ENCODE measurements at regions not wholly inside any gene's neighbourhood (a gene's known extent, or its start where the extent isn't known, plus 50 kb on each side); places are given as distances from the start of the nearest gene placed in this dataset.

DNA sequence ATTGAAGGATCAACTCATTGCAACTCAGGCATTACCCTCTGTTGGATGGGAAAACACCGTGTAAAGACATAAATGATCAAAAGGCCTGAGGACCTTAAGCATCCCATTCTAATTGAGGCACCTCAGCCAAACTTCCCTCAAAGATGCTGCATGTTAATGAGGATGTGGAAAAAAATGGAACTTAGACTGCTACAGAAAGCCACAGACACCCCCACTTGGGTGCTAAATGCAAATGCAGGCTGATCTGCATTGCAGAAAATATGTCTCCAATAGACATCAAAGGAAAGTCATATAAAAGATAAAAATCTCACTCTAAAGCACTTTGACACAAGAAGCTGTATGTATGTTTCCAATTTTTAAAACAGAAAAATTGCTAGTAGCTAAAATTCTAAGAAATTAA, 504.7 kb downstream of the KCNJ3 start:
- DNase-seq: no peak
- intact Hi-C loops (cut with DNase I): no loop called here

DNA sequence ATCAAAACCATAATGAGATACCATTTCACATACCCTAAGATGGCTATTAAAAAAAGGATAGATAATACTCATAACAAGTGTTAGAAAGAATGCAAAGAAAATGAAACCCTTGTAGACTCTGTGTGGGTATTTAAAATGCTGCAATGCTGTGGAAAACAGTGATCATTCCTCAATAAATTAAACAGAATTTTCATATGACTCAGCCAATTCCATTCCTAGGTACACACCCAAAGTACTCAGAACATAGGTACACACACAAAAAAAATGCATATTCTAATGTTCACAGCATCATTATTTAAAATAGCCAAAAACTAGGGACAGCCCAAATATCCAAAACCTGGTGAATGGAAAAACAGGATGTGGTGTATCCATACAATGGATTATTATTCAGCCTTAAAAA, 502.3 kb downstream of the KCNJ3 start:
- intact Hi-C loops (cut with DNase I): no loop called here
- no peak for DNase-seq

DNA sequence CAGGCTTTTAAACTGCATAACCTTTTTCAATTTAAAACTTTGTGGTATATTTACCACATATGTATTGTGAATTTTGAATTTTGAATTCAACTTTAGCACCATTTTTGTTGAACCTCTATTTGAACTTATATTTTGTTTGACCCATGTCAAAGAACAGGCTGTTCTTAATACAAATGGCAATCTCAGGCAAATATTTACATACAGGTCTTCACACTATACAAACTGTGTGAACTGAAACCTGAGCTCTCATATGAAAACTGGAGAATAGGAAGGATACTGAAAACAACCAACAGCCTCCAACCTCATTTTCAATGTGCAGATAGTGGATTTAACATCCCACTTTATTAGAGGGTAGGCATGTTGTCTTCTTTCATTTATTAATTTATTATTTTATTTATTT, 491.8 kb downstream of the KCNJ3 start:
- intact Hi-C loops (cut with DNase I): no loop called here
- DNase-seq: no peak

DNA sequence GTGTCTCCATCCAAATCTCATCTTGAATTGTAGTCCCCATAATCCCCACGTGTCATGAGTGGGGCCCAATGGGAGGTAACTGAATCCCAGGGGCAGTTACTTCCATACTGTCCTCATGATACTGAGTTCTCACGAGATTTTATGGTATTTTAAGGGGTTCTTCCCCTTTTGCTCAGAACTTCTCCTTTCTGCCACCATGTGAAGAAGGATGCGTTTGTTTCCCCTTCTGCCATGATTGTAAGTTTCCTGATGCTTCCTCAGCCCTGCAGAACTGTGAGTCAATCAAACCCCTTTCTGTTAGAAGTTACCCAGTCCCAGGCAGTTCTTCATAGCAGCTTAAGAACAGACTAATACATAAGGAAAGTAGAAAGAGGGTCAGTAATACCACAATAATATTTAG, 480.4 kb downstream of the KCNJ3 start:
- intact Hi-C loops (cut with DNase I): no loop called here
- DNase-seq: no peak

DNA sequence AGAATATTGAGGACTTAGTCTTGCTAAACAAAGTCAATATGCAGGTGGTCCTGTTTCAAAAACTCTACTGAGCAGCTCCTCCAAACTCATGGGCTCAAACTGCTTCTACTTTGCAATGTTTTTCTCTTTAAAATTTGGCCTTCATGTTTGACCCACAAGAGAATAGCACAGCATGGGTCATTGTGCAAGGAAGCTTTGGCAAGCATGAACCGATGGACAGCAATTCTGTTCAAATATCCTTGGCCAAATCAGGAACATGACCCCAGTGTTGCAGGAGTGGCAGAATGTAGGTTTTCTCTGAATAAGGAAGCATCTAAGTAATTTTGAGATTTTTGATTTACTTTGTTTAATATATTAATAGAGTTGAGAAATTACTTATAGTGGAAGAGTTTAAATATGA, 477.9 kb downstream of the KCNJ3 start:
- no peak for DNase-seq
- intact Hi-C loops (cut with DNase I): no loop called here

DNA sequence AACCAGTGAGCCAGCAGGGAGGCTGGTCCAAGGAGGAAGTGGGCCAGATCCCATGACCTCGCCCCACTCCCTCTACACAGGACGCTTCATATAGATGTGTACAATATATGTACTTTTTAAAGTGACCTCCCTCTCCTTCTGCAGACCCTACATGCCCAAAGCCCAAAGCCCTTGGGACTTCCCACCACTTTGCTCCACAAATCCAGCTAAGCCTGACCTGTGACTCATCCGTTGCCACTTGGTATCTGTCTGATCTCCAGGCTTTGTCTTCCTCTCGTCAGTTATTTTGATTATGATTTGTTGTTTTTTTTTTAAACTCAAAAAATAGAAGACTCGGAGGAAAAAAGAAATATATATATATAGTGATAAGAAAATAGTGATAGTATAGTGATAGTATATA, 470.8 kb downstream of the KCNJ3 start:
- DNase-seq: no peak
- intact Hi-C loops (cut with DNase I): no loop called here

DNA sequence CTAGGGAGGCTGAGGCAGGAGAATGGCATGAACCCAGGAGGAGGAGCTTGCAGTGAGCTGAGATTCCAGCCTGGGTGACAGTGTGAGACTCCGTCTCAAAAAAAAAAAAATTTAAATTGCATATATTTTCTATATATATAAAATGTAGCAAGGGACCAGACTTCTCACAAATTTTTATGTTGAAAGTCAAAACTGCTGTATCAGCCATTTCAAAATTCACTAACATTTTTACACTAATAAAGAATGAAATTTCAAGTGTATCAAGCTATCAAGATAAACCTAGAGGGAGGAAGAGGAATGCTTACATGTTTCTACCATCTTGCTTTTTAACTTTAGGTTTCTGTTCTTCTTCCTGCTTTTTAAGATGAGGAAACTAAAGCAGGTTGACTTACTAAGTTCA, 464.0 kb downstream of the KCNJ3 start:
- intact Hi-C loops (cut with DNase I): no loop called here
- DNase-seq: no peak

DNA sequence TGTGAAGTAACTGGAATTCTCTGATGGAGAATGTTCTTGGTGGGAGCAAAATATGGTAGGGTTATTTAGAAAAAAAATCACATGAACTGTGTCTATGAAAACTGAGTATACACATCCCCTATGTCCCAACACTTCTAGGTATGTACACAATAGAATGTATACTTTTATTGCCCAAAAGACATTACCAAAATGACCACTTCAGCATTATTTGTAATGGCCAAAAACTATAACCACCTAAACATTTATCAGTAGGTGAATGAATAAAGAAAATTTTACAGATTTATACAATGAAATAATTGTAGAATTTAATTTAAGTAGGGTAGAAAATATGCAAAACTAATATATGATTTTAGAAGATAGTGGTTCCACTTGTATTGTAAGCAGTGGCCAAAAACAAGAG, 462.8 kb downstream of the KCNJ3 start:
- intact Hi-C loops (cut with DNase I): no loop called here
- no peak for DNase-seq

DNA sequence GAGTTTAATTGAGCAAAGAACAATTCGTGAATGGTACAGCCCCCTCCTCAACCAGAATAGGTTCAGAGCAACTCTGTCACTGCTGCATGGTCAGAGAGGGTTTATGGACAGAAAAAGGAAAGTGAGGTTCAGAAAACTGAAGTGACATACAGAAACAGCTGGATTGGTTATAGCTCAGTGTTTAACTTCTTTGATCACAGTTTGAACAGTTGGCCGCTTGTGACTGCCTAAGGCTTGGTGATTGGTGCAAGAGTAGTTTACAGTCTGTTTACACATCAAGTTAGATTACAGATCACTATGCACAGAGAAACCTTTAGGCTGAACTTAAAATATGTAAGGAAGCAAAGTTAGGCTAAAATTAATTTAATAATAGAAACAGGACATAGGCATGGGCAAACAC, 459.2 kb downstream of the KCNJ3 start:
- DNase-seq: no peak
- intact Hi-C loops (cut with DNase I): no loop called here

DNA sequence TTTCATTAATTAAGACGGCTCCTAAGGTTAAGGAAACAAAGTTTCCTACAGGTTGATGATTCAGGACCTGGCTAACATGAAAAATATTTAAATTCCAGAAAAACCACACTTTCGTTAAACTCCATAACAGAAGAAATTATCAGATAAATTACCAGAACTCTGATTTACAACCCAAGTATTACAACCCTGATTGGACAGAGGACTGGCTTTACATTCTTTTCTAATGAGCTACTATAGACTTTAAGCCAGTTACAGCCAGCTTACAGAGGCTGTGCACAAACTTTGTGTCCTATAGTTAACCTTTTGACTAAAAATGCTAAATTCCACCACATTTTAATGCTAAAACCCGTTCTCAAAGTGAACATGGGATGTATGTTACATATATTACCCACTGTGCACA, 458.6 kb downstream of the KCNJ3 start:
- no peak for DNase-seq
- intact Hi-C loops (cut with DNase I): no loop called here

DNA sequence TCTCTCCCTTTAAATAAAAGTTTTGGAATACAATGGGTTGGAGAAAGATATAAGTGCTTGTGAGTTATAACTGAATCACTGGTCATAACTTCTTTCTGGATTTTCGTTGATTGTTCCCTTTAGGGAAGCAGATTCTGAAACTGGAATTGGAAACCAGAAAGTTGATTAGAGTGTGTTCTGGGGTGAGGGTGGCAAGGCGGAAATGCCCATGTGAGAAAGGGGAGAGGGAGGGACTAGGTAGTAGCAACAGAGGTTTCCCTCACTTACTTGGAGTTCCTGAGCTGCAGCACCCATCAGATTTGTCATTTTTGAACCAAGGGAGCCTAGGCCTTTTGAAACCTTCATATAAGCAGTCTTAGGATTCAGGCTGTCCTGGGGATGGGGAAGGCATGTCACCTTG, 453.4 kb downstream of the KCNJ3 start:
- DNase-seq: no peak

DNA sequence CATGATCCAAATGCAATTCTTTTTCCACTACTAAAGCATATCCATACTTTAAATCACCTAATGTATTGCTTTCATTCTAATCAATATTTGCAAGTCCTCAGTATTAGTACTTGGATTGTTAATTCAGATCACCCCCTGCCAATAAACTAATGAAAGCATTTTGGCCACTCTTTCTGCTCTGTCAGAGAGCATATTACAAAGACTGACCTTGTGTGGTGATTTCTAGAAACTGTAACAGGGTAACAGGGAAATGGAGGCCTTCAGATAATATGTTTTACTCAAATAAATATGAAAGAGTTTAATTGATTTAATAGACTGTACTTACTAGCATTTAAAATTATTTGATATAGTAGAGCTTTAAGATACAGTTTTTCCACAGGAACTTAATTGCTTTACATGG, 453.0 kb downstream of the KCNJ3 start:
- DNase-seq: no peak
- intact Hi-C loops (cut with DNase I): no loop called here

More for the DNA sequence above, 453.4 kb downstream of the KCNJ3 start:
- intact Hi-C loops (cut with DNase I): no loop called here

DNA sequence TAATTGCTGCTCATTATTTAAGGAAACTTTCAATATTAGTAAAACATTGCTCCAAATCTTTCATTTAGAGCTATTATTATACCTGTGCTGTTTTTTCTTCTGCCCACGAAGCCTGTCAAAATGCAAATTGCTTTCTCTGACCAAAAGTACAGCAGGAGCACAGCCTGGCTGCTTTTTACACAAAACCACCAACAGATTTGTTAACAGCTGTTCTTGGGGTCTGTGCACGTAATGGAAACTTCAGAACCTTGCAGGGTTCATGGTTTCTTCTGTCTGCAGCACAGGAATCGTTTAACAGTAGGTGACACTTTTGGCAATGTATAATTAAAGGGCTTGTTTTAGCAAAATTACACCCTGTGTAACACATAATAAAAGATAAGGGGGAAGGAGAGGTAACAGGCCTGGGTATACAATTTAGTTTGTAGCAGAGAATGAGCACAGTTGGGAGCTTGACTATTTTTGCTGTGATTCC, 447.3 kb downstream of the KCNJ3 start:
- intact Hi-C loops (cut with DNase I): no loop called here
- DNase-seq: no peak

DNA sequence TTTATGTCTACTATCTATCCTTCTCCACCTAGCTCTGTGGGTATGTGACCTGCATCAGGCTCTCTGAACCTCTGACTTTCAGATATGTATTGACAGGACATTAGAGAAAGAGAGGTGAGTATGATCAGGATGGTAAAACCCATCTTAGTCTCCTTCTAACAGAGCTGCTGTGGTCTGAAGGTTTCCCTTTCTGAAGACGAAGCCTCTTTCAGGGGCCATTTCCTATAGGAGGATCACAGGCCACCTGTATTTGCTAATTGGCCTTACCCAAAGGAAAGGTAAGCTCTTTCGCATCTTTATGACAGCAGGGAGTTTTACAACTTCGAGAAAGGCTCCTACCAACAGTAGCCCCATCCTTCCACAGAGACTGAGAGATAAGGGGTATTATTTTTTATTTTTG, 442.9 kb downstream of the KCNJ3 start:
- DNase-seq: no peak
- intact Hi-C loops (cut with DNase I): no loop called here

DNA sequence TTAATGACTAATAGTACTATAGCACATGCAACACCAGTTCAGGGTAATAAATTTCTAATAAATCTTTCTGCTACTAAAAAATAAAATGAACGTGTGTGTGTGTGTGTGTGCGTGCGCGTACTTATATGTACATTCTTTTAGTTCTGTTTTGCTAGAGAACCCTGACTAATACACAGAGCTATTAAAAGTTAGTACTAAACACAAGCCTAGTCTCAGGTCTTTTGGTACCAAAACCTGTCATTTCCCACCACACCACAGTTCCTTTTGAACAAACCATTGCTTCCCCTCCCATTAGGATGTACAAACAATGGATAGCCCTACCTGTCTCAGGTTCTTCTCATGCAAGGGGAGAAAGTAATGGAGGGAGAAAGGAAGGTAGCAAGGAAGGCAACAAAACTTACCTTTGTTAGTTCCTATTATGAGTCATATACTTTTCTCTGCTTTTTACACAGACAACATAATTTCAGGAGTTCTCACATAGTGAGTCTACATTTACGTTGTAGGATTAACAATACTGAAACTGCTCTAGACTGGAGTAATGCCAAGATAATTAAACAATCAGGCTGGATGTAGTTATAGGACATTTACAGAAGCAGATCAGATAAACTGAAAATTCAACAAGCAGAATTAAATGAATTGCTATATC, 427.2 kb downstream of the KCNJ3 start:
- intact Hi-C loops (cut with DNase I): no loop called here
- no peak for DNase-seq

DNA sequence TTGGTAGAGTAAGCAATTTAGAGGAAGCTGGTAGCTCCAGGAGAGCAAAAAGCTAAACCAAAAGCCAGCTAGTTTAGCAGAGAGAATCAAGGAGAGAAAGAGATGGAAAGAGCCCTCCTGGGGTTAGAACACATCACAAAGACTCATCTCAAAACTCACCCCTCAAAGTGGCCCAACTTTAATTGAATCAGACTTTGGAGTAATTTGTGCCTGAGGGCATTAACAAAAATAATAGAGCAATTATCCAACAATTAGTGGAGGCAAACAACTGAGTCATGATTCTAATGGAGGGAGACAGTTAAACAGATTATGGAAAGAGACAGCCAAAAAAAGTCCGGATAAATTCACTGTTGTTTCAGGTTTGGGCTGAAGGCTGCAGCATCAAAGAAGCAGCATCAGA, 417.4 kb downstream of the KCNJ3 start:
- no peak for DNase-seq
- intact Hi-C loops (cut with DNase I): no loop called here

DNA sequence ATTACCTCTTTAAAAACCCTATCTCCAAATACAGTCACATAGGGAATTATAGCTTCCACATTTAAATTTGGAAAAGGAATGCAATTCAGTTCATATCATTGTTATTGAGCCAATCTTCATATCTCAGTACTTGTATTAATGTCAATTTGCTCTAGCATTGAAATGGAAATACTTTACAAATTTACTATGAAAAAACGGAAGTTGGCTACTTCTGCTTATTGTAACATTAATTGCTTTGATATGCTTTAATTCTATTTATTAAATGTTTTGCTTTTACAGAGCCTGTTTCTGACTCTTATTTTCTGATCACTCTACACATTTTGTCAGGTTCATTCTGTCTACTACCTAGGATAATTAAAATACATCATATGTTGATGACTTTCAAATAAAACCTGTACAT, 412.6 kb downstream of the KCNJ3 start:
- intact Hi-C loops (cut with DNase I): no loop called here
- no peak for DNase-seq

DNA sequence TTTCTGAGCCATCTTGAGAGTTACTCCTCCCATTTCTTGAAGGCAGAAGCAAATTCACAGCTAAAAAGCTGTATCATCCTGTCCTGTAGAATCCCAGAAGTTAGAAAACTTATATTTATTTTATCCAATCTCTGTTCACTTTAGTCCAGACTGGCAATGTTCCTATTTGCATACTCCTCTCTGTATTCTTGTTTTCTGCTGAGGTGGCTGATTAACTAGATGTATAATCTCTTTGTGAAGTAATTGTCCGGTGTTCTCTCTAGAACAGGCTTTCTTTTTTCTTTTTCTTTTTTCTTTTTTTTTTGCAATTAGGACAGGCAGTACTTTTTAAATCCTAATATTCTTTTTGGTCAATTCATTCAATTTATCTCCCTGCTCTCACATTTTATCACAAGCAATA, 411.0 kb downstream of the KCNJ3 start:
- intact Hi-C loops (cut with DNase I): no loop called here
- no peak for DNase-seq

DNA sequence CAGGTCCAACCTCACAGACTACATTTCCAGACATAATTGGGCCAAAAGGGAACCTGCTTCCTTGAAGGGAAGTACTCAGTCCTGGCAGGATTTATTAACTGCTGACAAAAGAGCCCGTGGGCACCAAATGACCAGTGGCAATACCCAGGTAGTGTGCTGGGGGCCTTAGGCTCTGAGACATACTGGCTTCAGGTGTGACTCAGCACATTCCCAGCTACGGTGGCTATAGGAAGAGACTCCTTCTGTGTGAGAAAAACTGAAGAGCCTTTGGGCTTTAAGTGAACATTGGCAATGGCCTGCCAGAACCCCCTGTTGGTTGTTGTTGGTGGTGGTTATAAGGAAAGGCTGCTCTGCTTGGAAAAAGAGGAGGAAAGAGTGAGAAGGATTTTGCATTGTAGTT, 401.8 kb downstream of the KCNJ3 start:
- intact Hi-C loops (cut with DNase I): no loop called here
- DNase-seq: no peak

DNA sequence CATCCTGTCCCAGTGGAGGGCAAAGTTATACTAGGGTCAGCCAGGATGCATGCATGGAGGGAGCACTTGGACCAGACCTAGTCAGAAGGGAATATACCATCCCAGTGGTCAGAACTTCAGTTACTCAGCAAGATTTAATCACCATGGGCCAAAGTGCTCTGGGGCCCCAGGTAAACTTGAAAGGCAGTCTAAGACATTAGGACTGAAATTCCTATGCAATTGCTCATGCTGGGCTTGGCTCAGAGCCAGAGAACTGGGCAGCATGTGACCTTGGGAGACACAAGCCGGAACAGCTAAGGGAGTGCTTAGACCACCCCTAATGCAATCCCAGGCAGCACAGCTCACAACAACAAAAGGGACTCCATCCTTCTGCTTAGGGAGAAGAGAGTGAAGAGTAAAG, 401.3 kb downstream of the KCNJ3 start:
- intact Hi-C loops (cut with DNase I): no loop called here
- DNase-seq: no peak

DNA sequence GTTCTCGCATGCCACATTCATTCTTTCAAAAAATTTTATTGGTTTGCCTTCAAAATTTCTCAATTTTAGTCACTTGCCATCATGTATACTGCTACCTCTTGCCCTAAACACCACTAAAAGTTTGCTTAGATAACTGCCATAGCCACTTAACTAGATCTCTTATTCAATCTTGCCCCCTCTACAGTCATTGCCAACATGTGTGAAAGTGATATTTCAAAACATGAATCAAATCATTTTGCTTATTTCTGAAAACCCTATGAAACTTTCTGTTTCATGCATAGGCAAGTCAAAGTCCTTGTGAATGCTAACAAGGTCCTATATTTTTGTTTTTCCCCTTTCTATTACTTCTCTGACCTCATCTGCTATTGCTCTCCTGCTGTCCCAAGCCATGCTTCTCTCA, 397.1 kb downstream of the KCNJ3 start:
- DNase-seq: no peak
- intact Hi-C loops (cut with DNase I): no loop called here

DNA sequence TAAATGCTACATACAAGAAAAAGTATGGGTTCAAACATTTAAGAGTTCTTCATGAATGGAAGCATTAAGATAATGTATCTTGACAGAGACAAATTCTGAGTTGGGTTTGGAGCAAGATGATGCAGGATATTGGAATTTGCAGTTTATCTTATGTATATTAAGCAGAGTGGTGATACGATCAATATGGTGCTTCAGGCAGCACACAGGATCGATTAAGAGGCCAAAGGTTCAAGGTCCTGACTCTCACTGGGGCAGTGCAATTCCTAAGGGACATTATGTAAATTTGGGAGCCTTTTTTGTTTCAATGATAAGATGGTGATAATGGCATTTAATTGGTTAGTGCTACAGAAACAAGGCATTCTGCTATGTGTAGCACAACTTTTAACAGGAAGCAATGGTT, 381.9 kb downstream of the KCNJ3 start:
- intact Hi-C loops (cut with DNase I): no loop called here
- DNase-seq: no peak

Measured in head of caudate nucleus (tissue), 42 donors.